Midbrain (tissue), 1 donor: ENCODE measurements at regions not wholly inside any gene's neighbourhood (a gene's known extent, or its start where the extent isn't known, plus 50 kb on each side); places are given as distances from the start of the nearest gene placed in this dataset.
A peak's percentile ranks its signal among the peaks of the same experiment; 100 is the strongest.

Experiments used
- DNase-seq: peaks from one replicate; lab custom pipeline; 2025; lab: John Stamatoyannopoulos, UW

DNA sequence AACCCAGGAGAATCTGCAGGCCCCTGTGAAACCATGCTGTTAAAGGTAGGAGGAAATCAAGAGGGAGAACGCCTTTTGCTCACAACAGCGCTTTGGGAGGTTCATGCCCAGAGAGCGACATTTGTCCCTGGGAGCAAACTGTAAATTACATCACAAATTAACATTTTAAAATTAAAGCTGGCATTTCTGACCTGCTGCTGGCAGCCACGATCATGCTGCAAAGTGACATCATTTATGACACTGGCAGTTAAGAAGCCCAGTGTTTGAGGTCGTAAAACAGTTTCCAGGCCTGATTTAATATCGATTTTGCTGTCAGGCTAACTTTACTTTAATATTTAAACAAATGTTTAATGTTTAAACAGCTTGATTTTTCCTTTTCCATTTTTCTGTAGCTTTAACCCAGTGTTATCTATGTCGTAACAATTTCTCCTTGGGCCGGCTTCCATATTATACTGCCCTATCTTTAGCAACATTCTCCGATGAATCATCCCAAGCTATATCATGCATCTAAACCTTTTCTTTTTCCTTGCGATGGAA lies 86.5 kb upstream of the NPVF start:
- no peak for DNase-seq

DNA sequence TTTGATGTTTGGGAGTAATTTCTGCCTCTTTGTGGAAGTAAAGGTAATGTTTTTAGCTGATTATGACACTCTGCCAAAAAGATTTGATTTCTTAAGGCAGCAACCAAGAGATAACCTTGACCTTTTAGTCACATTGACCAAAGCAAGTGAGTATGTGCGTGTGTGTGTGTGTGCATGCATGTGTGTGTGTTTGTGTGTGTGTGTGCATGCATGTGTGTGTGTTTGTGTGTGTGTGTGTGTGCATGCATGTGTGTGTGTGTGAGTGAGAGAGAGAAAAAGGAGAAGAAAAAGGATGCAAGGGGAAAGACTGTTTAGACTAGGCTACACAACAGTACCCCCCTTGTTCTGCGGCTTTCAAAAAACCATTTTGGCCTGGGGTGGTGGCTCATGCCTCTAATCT lies 88.1 kb upstream of the NPVF start:
- no peak for DNase-seq

DNA sequence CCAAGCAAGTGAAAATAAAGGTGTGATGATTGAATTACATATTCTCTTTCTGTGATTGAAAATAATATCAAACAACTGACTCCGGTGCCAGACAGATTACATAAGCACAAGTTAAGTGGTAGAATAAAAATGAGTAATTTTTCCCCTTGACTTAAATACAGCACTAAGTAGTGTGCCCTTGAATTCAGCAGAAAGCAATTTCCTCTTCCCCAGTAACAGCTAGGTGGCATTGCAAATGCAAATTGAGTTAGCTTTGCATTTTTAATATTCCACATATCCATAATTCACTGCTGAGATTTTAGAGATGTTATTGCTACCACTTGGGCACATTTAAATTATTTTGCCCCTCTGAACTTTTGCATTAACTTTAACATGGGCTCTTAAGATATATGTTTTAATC lies 89.8 kb upstream of the NPVF start:
- no peak for DNase-seq

DNA sequence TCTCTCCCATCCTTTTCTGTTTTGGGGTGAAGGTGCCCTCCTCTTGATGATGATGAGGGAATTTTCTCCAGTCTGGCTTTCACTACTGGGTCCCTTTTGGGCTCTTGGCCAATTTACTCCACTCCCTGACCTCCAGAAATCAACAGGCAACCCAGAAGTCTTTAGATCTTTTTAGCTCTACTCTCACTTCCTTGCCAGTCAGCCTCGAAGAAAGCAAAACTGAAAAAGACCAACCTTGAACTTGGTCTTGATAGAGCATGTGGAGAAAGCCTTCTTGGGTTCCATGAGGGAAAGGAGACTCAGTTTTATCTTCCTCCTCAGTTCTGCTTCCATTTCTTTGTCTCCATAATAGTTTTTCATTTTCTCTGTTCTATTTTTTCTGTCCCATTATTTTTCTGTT lies 91.4 kb upstream of the NPVF start:
- DNase-seq = no peak

DNA sequence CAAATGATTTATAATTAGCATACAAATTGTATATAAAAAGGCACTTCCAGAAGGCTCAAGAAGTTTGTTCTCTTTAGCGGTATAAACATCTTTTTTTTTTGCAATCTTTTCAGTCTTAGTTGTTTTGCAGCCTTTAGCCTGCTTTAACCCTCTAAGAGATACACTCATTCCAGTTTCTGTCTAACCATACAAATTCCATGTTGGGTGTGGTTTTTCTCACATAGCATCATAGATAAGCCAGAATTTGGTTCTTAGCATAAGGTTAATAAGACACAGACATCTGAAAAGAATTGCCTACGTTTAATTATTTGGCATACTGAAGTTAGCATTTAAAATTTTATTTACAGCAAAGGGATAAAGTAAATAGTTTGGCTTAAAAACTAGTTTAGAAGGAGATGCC lies 92.5 kb upstream of the NPVF start:
- DNase-seq = no peak

DNA sequence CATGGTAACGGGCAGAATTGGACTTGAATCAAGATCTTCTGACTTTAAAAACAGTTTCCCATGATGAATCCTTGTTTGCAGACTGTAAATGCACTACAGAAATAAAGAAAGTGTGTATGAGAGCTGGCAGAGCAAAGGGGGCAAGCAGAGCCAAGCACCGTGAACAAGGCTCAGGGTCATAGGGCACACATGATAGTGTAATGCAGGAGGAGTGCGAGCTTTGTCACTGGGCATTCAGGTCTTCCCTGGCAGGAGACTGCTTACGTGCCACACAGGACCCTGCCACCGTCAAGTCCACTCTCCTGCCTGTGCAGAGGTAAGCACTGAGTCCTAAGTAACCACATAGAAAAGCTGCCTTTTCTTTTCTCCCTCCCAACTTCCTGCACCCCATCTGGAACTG lies 93.1 kb upstream of the NPVF start:
- no peak for DNase-seq

DNA sequence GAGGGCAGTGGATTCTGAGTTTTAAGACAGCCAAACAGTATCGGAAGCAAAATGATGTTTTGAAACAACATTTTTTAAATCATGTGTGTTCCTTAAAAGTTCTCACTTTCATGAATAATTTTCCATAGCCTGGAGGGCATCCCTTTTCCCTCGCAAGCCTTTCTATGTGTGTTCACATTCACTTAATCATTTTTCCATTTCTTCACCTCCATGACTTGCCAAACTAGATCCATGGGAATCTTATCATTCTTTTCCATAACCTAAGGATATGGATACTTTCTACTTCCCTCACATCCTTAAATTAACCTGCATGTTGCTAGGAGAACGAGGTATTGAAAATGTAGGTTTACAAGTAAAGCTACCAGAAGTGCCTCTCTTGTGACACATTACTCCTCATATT lies 94.2 kb upstream of the NPVF start:
- DNase-seq = no peak

DNA sequence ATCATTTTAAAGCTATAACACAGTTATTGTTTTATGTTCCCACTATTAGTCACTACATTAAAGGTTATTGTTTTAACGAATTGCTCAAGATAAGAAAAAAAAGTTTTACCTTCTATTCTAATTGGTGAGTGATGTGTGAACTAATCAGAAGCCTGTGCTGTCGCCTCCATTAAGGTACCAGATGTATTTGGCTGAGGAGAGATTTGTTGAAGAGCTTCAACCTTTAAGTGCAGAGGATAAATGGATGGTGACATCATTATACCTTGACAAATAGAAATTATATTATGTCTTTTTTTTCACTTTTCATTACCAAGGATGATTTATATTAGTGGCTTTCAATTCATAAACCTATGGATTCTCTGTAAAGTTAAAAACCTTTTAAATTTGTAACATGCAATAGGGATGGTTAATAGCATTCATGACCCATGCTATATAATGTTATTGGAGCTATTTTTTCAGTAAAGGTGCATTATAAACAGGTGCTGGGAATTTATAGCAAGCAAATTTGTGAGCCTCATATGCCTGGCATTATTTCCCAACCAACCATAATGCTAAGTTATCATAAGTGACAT lies 97.0 kb upstream of the NPVF start:
- no peak for DNase-seq

DNA sequence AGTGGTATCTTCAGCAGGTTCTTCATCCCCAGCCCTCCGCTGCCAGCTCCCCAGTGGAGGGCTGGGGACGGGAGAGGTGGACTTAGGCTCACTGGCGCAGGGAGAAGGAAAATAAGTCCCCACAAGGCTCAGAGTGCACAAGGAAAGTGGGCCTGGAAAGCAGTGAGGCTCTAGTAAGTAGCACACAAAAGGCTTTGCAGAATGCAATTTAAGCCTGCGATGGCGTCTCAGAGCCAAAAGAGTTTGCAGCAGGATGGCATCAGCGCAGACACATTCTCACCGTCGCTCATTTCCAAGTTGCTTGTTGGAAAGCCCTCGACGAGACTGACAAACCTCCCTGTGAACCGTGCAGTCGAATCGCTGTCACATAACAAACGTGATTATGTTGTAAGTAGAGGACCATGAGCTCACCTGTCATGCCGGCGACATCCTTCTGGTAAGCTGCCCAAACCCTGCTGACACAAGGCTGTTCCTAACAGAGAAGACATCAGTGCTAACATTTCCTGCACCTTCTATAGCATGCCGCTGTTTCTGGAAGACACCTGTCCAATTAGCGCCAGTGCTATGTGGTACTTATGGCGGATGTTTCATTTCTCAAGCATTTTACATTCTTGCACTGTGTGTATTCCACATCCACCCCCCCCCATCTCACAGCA lies 98.3 kb upstream of the NPVF start:
- no peak for DNase-seq

DNA sequence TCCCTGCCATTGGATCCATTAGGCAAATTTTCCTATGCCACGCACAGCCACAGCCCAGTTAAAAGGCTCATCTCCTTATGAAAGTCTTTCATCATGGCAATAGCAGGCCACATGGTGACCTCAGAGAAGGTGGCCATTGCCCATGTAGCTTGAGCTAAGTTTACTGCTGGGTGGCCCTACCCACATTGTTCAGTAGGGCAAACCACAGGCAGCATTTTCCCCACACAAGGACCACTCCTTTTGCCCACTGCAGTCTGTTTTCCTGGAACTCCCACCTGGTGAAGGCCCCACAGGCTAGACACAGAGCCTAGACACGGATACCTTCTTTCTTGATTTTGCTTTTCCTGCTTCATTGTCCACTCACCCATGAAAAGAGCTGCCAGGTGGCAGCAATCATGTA lies 101.5 kb upstream of the NPVF start:
- DNase-seq = no peak

DNA sequence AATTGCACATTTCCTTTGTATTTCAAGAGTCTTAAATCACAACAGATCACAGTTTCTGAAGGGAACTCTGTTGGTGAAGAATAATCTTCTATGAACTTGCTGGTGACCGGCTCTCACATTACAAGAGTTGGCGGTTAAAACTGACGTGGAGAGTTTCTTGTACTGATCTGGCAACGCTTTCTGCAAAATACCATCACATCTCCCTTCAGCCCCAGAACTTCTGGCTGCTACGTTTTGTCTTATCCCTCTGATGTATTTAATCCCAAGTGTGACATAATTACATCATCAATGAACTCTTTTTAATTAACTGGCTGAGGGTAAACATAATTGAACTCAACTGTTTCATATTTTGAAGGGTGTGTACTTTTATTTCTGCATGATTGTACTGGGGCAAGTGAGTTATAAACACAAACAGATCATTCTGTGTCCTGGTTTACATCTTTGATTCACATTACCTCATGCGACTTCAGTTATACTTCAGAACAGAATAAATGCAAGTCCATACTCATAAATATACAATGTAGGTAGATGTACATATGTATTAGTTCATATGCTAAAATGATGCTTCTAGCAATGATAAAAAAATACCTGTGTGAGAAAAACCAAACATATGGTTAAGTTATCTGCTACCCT lies 105.1 kb upstream of the NPVF start:
- no peak for DNase-seq

DNA sequence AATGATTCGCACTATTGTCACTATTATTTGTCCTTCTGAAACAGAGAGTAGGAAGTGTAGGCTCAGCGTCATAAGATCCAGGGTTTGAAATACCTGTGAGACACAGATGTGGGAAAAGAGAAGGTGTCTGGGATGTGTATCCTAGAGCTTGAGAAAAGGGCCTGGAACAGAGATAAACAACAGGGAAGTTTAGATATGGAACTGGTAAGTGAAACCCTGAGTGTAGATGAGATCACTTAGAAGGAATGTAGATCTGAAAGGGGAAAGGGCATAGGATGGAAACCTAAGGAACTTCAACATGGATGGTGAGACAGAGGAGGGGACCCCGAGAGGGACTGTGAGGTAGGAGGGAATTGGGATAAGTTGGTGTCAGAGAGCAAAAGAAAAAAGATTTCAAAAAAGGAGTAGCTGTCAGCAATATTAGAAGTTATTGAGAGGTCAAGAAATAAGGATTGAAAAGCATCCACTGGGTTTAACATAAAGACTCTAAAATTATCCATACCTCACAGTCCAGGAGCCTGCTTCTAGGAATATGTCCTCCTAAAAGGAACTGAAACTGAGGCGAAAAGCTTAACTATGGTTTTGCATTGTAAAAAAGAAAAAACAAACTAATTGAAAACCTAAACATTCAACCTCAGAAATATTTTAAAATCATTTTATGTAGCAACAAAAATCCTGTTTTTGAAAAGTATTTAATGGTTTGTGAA lies 119.2 kb upstream of the NPVF start:
- no peak for DNase-seq

DNA sequence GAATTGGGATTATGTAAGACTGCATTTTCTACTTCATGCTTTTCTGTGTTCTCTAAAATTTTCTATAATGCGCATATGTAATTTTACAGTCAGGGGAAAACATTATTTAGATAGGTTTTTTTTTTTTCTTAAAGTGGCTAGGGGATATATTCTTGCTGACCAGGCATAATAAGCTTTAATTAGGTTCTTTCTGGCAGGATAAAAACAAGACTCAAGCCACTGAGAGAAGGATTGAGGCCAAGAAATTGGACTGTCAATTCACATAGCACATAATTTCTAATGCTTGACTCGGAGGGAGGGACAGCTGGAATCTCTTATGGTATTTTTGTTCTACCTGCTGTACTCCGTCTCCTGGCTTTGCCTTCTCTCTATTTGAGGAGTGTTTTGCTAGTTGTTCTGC lies 119.8 kb upstream of the NPVF start:
- DNase-seq = no peak

DNA sequence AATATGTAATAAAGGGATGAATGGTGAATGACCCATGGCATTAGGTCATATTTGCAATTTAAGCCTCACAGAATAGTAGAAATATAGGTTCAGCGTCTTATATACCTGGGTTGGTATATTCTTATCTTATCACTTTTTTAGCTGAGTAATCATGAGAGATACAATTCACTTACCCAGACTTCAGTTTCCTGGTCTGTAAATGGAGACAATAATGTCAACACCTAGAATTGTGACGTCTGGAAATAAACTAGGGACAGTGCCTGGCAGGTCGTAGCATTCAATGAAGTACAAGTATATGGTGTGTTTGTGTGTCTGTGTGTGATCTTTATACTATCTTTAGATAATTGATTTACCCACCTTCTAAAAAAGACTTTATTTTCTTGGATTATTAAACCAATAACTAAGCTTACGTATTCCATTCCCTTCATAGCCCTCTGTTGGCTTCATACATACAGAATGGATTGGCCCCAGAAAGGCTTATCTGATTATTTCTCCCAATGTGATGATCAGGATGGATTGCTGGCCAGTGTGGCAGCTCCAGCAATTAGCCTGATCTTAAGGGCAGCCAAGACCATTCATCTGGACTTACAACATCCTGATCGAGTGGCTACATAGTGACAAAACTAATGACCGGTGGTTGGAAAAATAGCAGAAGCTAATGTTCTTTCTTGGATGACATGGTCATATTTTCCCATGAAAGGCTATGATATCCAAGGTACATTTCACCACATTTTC lies 121.2 kb upstream of the NPVF start:
- no peak for DNase-seq

DNA sequence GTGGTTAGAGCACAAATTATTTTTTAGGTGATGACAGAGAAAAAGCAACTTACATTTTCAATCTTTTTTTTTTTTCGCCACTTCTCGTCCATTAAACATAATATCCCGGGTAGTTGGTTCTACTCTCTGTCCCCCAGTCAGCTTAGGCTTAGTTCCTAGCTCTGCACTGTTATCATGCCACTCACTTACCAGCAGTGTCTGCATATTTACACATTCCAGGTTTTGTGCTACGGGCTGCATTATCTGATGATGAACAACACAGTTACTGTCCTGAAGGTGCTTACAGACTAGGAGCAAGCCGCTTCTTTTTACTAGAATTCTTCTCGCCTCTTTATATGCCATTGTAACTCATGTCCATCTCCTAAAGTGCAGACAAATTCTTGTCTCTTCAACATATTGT lies 121.8 kb upstream of the NPVF start:
- no peak for DNase-seq

DNA sequence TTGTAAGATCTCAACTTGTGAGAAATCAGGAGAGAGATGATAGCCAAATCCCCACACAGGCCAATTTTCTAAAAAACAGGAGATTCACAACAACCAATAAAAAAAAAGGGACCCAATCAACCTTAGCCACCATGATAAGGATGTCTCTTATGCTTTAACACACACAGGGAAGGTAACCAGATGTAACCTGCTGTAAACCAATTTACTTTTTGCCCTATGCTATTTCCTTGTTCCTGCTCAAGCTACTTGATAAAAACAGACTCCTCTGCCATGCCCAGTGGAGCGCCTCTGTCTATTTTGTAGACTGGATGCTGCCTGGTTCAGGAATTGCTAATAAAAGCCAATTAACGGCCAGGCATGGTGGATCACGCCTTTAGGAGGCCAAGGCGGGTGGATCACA lies 123.5 kb upstream of the NPVF start:
- no peak for DNase-seq

DNA sequence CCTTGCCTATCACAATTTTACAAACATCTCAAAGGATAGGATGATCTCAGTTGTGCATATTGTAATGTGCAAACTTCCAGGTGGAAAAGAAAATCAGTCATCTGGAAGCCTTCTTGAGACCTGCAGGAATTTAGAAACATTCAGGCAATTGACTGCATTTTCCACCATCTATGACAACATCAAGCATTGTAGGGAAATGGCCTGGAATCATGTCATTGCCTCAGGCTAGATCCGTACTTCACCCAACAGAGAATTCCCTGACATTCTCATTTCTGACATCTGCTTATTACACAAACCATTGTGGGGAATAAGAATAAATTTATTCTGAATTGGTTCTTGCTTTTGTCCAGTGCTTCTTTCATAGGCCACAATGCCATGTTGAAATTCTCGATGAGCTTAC lies 124.9 kb upstream of the NPVF start:
- no peak for DNase-seq

DNA sequence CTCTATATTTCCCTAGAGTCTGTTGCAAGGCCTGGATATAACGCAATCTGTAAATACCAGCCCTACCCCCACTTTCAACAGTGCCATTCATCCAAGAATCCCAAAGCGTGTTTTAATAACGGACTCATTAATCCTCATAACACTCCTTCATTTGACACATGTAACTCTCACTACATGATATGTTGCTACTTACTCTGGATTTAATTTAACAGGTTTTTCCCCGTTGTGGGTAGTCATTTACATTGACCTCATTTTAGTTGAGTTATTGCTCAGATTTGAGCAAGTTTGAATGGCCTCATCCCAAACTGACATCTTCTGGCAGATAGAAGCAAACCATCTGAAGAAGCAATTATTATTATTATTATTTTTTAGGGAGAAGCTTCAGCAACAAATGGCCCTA lies 125.4 kb upstream of the NPVF start:
- no peak for DNase-seq

DNA sequence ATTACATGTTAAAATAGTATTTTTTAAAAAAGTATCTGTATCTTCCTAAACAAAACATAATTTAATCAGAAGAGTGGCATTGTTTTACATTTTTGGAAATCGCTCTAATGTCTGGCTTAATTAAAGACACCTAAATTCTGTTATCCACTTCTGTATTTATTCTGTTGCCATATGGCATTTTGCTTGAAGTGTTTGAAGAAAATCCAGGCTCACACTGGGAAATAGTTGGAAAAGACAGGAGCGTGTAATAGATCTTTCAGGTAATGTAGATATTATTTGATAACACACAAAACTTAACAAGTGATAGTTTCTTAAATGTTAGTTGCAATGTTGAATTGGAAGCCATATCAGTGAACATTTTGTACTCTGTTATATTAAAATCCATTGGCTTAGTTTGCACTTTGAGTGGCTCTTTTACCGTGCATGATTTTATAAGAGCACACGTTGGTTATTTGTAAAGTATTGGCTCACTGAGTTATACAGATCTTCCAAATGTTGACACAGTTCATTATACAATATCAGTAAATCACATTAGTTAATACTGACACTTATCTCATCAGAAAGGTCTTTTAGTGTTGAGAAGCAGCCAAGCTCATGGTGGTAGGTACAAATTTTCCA lies 128.4 kb upstream of the NPVF start:
- DNase-seq = no peak

DNA sequence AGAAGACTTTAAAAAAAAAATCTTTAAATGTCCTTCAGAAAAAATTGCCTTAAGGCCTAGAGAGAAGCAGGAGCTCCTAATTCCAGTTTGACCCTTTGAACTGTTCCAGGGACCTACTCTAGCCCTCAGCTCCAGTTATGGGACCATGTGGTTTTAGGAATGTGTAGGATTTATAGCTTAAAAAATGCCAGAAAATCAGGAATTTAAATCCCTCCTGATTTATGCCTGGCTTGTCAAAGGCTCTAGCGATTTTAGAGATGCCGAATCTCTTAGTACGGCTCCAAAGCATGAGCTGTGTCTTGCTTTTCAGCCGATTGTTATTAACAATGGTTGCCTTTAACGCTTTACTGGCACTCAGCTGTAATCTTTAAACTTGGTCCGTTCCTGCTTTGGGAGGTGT lies 130.6 kb upstream of the NPVF start:
- DNase-seq = peak; percentile 37

DNA sequence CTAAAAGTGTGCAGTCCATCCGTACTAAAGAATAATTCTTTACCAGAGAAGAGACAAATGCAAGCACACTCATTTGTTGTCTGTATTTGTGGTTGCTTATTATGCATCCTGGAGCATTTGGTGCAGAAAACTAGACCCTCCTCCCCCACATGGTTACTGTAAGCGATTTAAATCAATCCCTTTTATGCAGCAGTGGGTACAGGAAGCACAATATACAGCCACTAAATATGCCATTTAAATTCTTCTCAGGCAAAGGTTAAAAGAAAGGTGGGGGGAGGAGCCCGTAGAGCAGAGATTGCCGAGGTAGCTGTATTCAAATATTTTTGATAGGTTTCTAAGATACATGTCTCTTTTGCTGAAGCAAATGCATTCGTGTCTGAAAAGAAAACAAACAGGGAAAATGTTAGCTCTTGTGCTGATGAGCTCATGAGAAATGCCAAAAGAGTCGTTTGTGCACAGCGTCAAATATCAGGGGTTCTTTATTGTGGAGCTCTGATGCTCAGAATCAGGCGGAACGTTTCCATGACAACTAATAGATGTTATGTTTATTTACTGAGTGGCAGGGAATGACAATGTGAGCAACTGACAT lies 131.3 kb upstream of the NPVF start:
- peak; percentile 53 for DNase-seq

DNA sequence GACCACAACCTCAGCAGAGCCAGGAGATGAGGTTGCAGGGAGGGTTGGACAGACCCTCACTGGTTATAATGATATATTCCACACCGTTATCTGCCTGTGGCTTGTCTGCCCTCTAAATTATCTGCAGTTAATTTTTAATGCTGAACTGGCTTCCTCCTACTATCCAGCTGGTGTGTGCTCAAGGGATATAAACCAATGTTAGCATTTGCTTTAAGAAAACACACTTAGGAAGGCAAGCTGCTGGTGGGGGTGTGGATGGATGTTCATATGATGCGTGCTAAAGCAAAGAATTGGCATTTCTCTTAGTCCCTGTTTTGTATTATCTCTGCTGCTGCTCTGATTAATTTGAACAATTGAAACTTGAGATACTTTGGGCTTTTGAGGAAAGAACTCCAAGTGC lies 132.2 kb upstream of the NPVF start:
- DNase-seq = peak; percentile 8
